ENCODE measurements at regions not wholly inside any gene's neighbourhood (a gene's known extent, or its start where the extent isn't known, plus 50 kb on each side); places are given as distances from the start of the nearest gene placed in this dataset.

DNA sequence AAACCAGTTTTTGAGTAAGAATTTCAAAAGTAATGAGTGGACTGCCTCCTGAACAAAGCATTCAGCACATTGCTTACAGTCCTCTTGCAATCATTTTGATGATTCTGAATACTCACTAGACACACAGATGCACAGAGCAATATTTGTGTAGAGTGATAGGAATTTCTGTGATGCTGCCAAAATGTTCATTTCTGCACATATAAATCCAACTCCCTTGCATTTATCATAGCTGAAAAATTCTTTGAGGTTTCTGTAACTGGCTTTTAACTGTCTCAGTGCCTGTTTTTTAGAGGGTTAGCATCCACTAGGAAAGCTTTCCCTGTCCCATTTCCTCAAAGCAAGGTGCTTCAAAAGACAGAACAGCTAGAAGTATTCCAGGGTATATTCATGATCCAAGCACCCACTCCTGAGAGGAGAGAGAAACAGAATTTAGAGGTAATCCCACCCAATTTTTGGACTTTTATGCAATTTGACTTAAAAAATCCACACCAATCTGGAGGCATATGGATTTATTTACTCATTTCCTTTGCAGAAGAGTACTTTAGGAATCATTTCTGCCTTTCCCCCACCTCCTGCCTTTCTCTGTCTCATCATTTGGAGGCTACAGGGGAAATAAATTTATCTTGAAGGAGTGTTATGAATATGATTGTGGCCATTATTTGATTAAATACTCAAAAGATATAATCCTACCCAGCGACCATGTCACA is 234.5 kb upstream of the SLIT2 start:
- H3K4me2 ChIP-seq (ENCODE audit: insufficient read depth, insufficient read length, low read length): no peak overlapping the region
- no CpG with 5 or more reads among the region's 1 CpG for WGBS (ENCODE audit: extremely low coverage, insufficient read length, low lambda C conversion rate)
- H3K36me3 Mint-ChIP-seq (ENCODE audit: insufficient read depth in 1 of 3, low read depth in 3 of 3): no peaks in the 10 kb centered on the region
- no peak overlapping the region for H2BK20ac ChIP-seq (ENCODE audit: low read depth, low read length, poor library complexity, severe bottlenecking)
- no peaks in the 10 kb centered on the region for H3K27me3 ChIP-seq (ENCODE audit: insufficient read depth, low read length)
- no peaks in the 10 kb centered on the region for H4K20me1 ChIP-seq (ENCODE audit: control insufficient read depth, insufficient read depth, insufficient read length)
- H3K23me2 ChIP-seq (ENCODE audit: insufficient read length, low read depth, low read length, poor library complexity, severe bottlenecking): no peaks in the 10 kb centered on the region
- H4K91ac ChIP-seq (ENCODE audit: insufficient read length, low read depth, low read length): no peak overlapping the region
- no peak overlapping the region for H2BK5ac ChIP-seq (ENCODE audit: insufficient read length, low read length)
- H3K9me3 ChIP-seq (ENCODE audit: control insufficient read depth, low read depth, low read length): no peaks in the 10 kb centered on the region
- H3K9ac ChIP-seq (ENCODE audit: extremely low read depth, insufficient read length, low read length): no peak overlapping the region
- no peak for TF ChIP-seq CTCF (conservative IDR thresholded peaks at IDR 0.05)
- H3K79me1 ChIP-seq (ENCODE audit: insufficient read depth, low read depth, low read length, poor library complexity, severe bottlenecking): no peaks in the 10 kb centered on the region
- H3K79me2 ChIP-seq (ENCODE audit: insufficient read depth, low read length): no peaks in the 10 kb centered on the region
- no peak overlapping the region for H3T11ph ChIP-seq (ENCODE audit: low read length)
- H2AK5ac ChIP-seq (ENCODE audit: insufficient read length, low read length): no peak overlapping the region
- no peak overlapping the region for H4K8ac ChIP-seq (replicated peaks; ENCODE audit: insufficient read length, low read depth, low read length)
- H3K18ac ChIP-seq (ENCODE audit: insufficient read length, low read depth, low read length): no peak overlapping the region
- no peak overlapping the region for H3K56ac ChIP-seq (ENCODE audit: insufficient read length, low read depth, low read length)
- no peak overlapping the region for H3K14ac ChIP-seq (ENCODE audit: insufficient read depth, low read length)
- no peak overlapping the region for H3K23ac ChIP-seq (ENCODE audit: insufficient read length, low read depth, low read length)
- H4K5ac ChIP-seq (ENCODE audit: insufficient read length, low read depth, low read length): no peak overlapping the region
- H2BK15ac ChIP-seq (ENCODE audit: low read depth, low read length): no peak overlapping the region
- H3K9me3 Mint-ChIP-seq: no peaks in the 10 kb centered on the region; a peak in 1 of 5 replicates
- H2AFZ ChIP-seq (ENCODE audit: low read length): no peak overlapping the region
- no peak for DNase-seq
- no peaks in the 10 kb centered on the region for H3K4me1 ChIP-seq (ENCODE audit: insufficient read depth, low read length)
- H2BK12ac ChIP-seq (ENCODE audit: insufficient read length, low read depth, low read length): no peak overlapping the region
- H3K4me1 Mint-ChIP-seq: no peaks in the 10 kb centered on the region
- peaks cover 2% of the 10 kb centered on the region; the same call in 1 of the 2 replicates for H3K27me3 Mint-ChIP-seq (ENCODE audit: low read depth)
- H3K4me3 Mint-ChIP-seq: no peak overlapping the region
- no peak overlapping the region for H3K4ac ChIP-seq (ENCODE audit: low read depth, low read length)
- H2BK120ac ChIP-seq (ENCODE audit: low read depth, low read length, poor library complexity, severe bottlenecking): no peak overlapping the region
- H3K27ac ChIP-seq (ENCODE audit: insufficient read length, low read depth, low read length): no peak overlapping the region
- no peak overlapping the region for H3K27ac Mint-ChIP-seq
